Activated CD8-positive, alpha-beta T cell treated with anti-CD3 and anti-CD28 coated beads for 36 hours (primary cell): ENCODE measurements at regions not wholly inside any gene's neighbourhood (a gene's known extent, or its start where the extent isn't known, plus 50 kb on each side); places are given as distances from the start of the nearest gene placed in this dataset.

Source experiments
- ATAC-seq: fragments of 200-7000 bp; cut with Tn5 transposase; one replicate; pipeline ENCODE4 v1.10.0; 2021; ENCODE audit warnings: mild to moderate bottlenecking, moderate library complexity
- CTCF ChIA-PET: fragments of 350-600 bp; sonication (Branson Sonifier 250); formaldehyde crosslinking; loops from one replicate; lab custom pipeline; 2021; ENCODE audit warnings: antibody characterized with exemption; lab: Charles Lee
- POLR2A ChIA-PET: fragments of 350-600 bp; sonication (Branson Sonifier 250); formaldehyde crosslinking; loops from one replicate; lab custom pipeline; 2021; ENCODE audit warnings: antibody characterized with exemption; lab: Charles Lee
- DNase-seq: peaks from one replicate; pipeline ENCODE4 v3.0.0-alpha.2; 2020
- H3K27ac Mint-ChIP-seq: one replicate; pipeline ENCODE4 v1.8.0; 2021; ENCODE audit warnings: mild to moderate bottlenecking, mixed read lengths
- H3K27me3 Mint-ChIP-seq: one replicate; pipeline ENCODE4 v1.8.0; 2021; ENCODE audit warnings: mixed read lengths
- H3K36me3 Mint-ChIP-seq: one replicate; pipeline ENCODE4 v1.8.0; 2021; ENCODE audit warnings: low read depth, mixed read lengths
- H3K4me1 Mint-ChIP-seq: one replicate; pipeline ENCODE4 v1.8.0; 2021; ENCODE audit warnings: low read depth, mixed read lengths
- H3K4me3 Mint-ChIP-seq: one replicate; pipeline ENCODE4 v1.8.0; 2021; ENCODE audit warnings: mild to moderate bottlenecking, moderate library complexity, mixed read lengths
- H3K9me3 Mint-ChIP-seq: one replicate; pipeline ENCODE4 v1.8.0; 2021; ENCODE audit warnings: mixed read lengths
- CTCF ChIP-seq: fragments of 200-600 bp; IDR thresholded peaks from one replicate; pipeline ENCODE4 v1.8.0; 2022; ENCODE audit warnings: antibody characterized with exemption, mild to moderate bottlenecking
- intact Hi-C: fragments of 100-400 bp; cut with micrococcal nuclease; formaldehyde crosslinking; loops from one replicate; pipeline ENCODE4 v1.10.0; 2022

- no peak for TF ChIP-seq CTCF
- no peak overlapping the region for H3K27ac Mint-ChIP-seq
- no peak overlapping the region for H3K4me3 Mint-ChIP-seq
- no peaks in the 10 kb centered on the region for H3K9me3 Mint-ChIP-seq
- no peaks in the 10 kb centered on the region for H3K4me1 Mint-ChIP-seq
- ChIA-PET POLR2A (no interaction called here), CTCF (no interaction called here)
- H3K36me3 Mint-ChIP-seq, result no peaks in the 10 kb centered on the region
- ATAC-seq (no peak), DNase-seq (no peak)
- H3K27me3 Mint-ChIP-seq, result no peaks in the 10 kb centered on the region
- intact Hi-C loops, result no loop called here
Measured at GRCh38 chr3:135621184-135621920, 344.2 kb upstream of the PPP2R3A start.

GRCh38 chr3:135622215-135622614 is 343.3 kb upstream of the PPP2R3A start:
- CTCF ChIA-PET, result no interaction called here
- Mint-ChIP-seq H3K36me3 (no peaks in the 10 kb centered on the region), H3K27me3 (no peaks in the 10 kb centered on the region), H3K4me3 (no peak overlapping the region), H3K9me3 (no peaks in the 10 kb centered on the region), H3K27ac (no peak overlapping the region), H3K4me1 (no peaks in the 10 kb centered on the region)
- DNase-seq (no peak), ATAC-seq (no peak)
- intact Hi-C loops, result no loop called here
- TF ChIP-seq CTCF, result no peak
- POLR2A ChIA-PET, result no interaction called here

GRCh38 chr3:135622656-135623055 is 342.9 kb upstream of the PPP2R3A start:
- Mint-ChIP-seq H3K4me1 (no peaks in the 10 kb centered on the region), H3K36me3 (no peaks in the 10 kb centered on the region), H3K27ac (no peak overlapping the region), H3K27me3 (no peaks in the 10 kb centered on the region), H3K4me3 (no peak overlapping the region), H3K9me3 (no peaks in the 10 kb centered on the region)
- POLR2A ChIA-PET, result no interaction called here
- intact Hi-C loops, result no loop called here
- DNase-seq (no peak), ATAC-seq (no peak)
- TF ChIP-seq CTCF, result no peak
- CTCF ChIA-PET, result no interaction called here

GRCh38 chr3:135623558-135623957 is 342.0 kb upstream of the PPP2R3A start:
- H3K4me3 Mint-ChIP-seq, result no peak overlapping the region
- intact Hi-C loops, result no loop called here
- H3K4me1 Mint-ChIP-seq, result no peaks in the 10 kb centered on the region
- no peaks in the 10 kb centered on the region for H3K36me3 Mint-ChIP-seq
- no peaks in the 10 kb centered on the region for H3K27me3 Mint-ChIP-seq
- ChIA-PET CTCF (no interaction called here), POLR2A (no interaction called here)
- ATAC-seq (no peak), DNase-seq (no peak)
- no peak overlapping the region for H3K27ac Mint-ChIP-seq
- no peak for TF ChIP-seq CTCF
- H3K9me3 Mint-ChIP-seq, result no peaks in the 10 kb centered on the region

- intact Hi-C loops, result no loop called here
- H3K9me3 Mint-ChIP-seq, result no peaks in the 10 kb centered on the region
- ChIA-PET POLR2A (no interaction called here), CTCF (no interaction called here)
- H3K4me1 Mint-ChIP-seq, result no peaks in the 10 kb centered on the region
- ATAC-seq (no peak), DNase-seq (no peak)
- H3K36me3 Mint-ChIP-seq, result no peaks in the 10 kb centered on the region
- TF ChIP-seq CTCF, result no peak
- H3K27ac Mint-ChIP-seq, result no peak overlapping the region
- no peak overlapping the region for H3K4me3 Mint-ChIP-seq
- peaks cover 2% of the 10 kb centered on the region for H3K27me3 Mint-ChIP-seq
Measured at GRCh38 chr3:135627057-135627456, 338.5 kb upstream of the PPP2R3A start.
